GM18909 (cell line): ENCODE measurements at regions not wholly inside any gene's neighbourhood (a gene's known extent, or its start where the extent isn't known, plus 50 kb on each side); places are given as distances from the start of the nearest gene placed in this dataset.

Source experiments
- ATAC-seq: cut with Tn5 transposase; IDR thresholded peaks from one replicate; pipeline ENCODE4 v1.9.1; 2021; ENCODE audit warnings: mild to moderate bottlenecking; ENCODE audit not compliant: unreplicated experiment, poor library complexity

GRCh38 chr1:168991667-168992475 lies 114.6 kb upstream of the ATP1B1 start:
- ATAC-seq = no peak

GRCh38 chr1:169001353-169001752 lies 105.1 kb upstream of the ATP1B1 start:
- ATAC-seq = no peak

- ATAC-seq = no peak
These were observed 102.5 kb upstream of the ATP1B1 start for GRCh38 chr1:169003864-169004516.

- no peak for ATAC-seq
These were observed 100.7 kb upstream of the ATP1B1 start for GRCh38 chr1:169005776-169006175.

- no peak for ATAC-seq
These were observed 96.8 kb upstream of the ATP1B1 start for GRCh38 chr1:169009666-169010065.

GRCh38 chr1:169012416-169012815 lies 94.1 kb upstream of the ATP1B1 start:
- ATAC-seq = peak; percentile 74

GRCh38 chr1:169013821-169014220 lies 92.7 kb upstream of the ATP1B1 start:
- no peak for ATAC-seq

GRCh38 chr1:169015464-169015863 lies 91.0 kb upstream of the ATP1B1 start:
- no peak for ATAC-seq

- no peak for ATAC-seq
These were observed 87.7 kb upstream of the ATP1B1 start for GRCh38 chr1:169018751-169019150.

GRCh38 chr1:169019419-169020058 lies 87.0 kb upstream of the ATP1B1 start:
- no peak for ATAC-seq

- no peak for ATAC-seq
These were observed 85.8 kb upstream of the ATP1B1 start for GRCh38 chr1:169020684-169021083.

- no peak for ATAC-seq
These were observed 83.8 kb upstream of the ATP1B1 start for GRCh38 chr1:169022648-169023047.

- no peak for ATAC-seq
These were observed 82.2 kb upstream of the ATP1B1 start for GRCh38 chr1:169024255-169024654.

GRCh38 chr1:169024800-169025271 lies 81.7 kb upstream of the ATP1B1 start:
- peak; percentile 90 for ATAC-seq

- peak; percentile 28 for ATAC-seq
These were observed 81.1 kb upstream of the ATP1B1 start for GRCh38 chr1:169025412-169025811.

GRCh38 chr1:169027607-169028320 lies 78.7 kb upstream of the ATP1B1 start:
- peak; percentile 58 for ATAC-seq

- ATAC-seq = no peak
These were observed 74.8 kb upstream of the ATP1B1 start for GRCh38 chr1:169031566-169032224.

GRCh38 chr1:169041366-169041765 lies 65.1 kb upstream of the ATP1B1 start:
- no peak for ATAC-seq

GRCh38 chr1:169042377-169042776 lies 64.1 kb upstream of the ATP1B1 start:
- no peak for ATAC-seq

GRCh38 chr1:169043823-169044222 lies 62.7 kb upstream of the ATP1B1 start:
- peak; percentile 15 for ATAC-seq
